Effector memory CD4-positive, alpha-beta T cell (primary cell): ENCODE measurements at regions not wholly inside any gene's neighbourhood (a gene's known extent, or its start where the extent isn't known, plus 50 kb on each side); places are given as distances from the start of the nearest gene placed in this dataset.

Experiments used
- DNase-seq, 3 donors: peaks; one replicate each; pipeline ENCODE4 v3.0.0-alpha.2; 2020
- H3K27ac ChIP-seq: 2 replicates; pipeline ENCODE4 v1.7.0; 2013; ENCODE audit warnings: mild to moderate bottlenecking, low read length, moderate library complexity; ENCODE audit not compliant: insufficient read depth, poor library complexity, severe bottlenecking
- H3K27me3 ChIP-seq: replicated peaks from 2 replicates; pipeline ENCODE4 v1.7.0; 2013; ENCODE audit warnings: mild to moderate bottlenecking, low read length; ENCODE audit not compliant: insufficient read depth, control insufficient read depth, poor library complexity, severe bottlenecking
- H3K36me3 ChIP-seq: 2 replicates; pipeline ENCODE4 v1.7.0; 2013; ENCODE audit warnings: mild to moderate bottlenecking, low read length, moderate library complexity; ENCODE audit not compliant: control insufficient read depth, insufficient read depth
- H3K4me1 ChIP-seq: 2 replicates; pipeline ENCODE4 v1.7.0; 2013; ENCODE audit warnings: low read length, mild to moderate bottlenecking; ENCODE audit not compliant: control insufficient read depth, insufficient read depth, poor library complexity, severe bottlenecking
- H3K4me3 ChIP-seq: 2 replicates; pipeline ENCODE4 v1.7.0; 2013; ENCODE audit warnings: low read length, low read depth, mild to moderate bottlenecking; ENCODE audit not compliant: insufficient read depth, poor library complexity, severe bottlenecking
- H3K9me3 ChIP-seq: 2 replicates; pipeline ENCODE4 v1.7.0; 2013; ENCODE audit warnings: mild to moderate bottlenecking, low read length, moderate library complexity; ENCODE audit not compliant: control insufficient read depth

- DNase-seq, result no peak
- Histone ChIP-seq H3K4me3 (no peak overlapping the region), H3K27ac (no peak overlapping the region), H3K27me3 (no peaks in the 10 kb centered on the region), H3K9me3 (no peaks in the 10 kb centered on the region), H3K4me1 (no peaks in the 10 kb centered on the region), H3K36me3 (no peaks in the 10 kb centered on the region)
These were observed 132.0 kb downstream of the NSG2 start for GRCh38 chr5:174177531-174177930.

DNA sequence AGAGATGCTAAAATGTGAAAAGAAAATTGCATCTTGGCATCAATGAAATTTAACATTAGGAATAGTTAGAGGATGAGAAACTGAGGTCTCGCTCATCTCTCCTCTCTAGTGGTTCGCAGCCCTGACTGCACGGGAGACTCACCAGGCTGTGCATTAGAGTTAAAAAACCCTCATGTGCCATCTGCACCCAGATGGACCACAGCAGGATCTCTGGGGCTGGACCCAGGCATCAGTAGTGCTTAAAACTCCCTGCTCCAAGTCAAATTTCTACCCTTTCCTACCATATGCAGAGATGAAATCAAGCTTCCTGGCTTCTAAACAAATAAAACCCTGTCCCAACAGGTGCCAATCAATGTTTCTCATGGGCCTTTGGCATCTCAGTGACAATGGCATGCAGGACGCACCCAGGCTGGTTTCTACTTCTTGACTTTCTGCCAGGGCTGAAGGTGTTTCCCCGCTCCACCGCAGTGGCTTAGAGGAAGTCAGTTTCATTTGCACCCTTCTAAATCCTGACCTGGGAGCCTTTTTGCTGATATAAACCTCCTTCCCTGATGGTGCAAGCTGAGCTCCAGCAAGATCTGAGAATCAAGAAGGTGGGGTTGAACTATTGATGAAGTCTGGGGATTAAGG, 132.6 kb downstream of the NSG2 start:
- Histone ChIP-seq H3K4me3 (no peak overlapping the region), H3K4me1 (no peaks in the 10 kb centered on the region), H3K27ac (no peak overlapping the region), H3K27me3 (no peaks in the 10 kb centered on the region), H3K36me3 (no peaks in the 10 kb centered on the region), H3K9me3 (no peaks in the 10 kb centered on the region)
- DNase-seq, result no peak

DNA sequence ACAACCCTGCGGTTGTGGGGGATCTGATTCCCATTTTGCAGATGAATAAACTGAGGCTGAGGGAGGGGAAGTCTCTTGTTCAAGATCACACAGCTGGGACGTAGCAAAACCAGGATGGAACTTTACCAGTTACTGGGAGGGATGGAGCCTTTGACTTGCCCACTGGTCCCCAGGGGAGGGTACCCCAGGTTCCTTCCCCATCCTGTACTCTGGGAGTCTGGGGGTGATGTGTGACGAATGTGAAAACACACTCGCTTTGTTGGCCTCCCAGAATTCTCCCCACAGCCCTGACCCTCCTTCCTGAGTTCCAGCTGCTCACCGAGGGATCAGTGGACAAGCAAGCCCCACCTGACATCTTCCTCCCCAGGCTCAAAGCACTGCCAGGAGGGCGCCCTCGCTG, 135.1 kb downstream of the NSG2 start:
- Histone ChIP-seq H3K36me3 (no peaks in the 10 kb centered on the region), H3K9me3 (no peaks in the 10 kb centered on the region), H3K27me3 (no peaks in the 10 kb centered on the region), H3K4me1 (no peaks in the 10 kb centered on the region), H3K4me3 (no peak overlapping the region), H3K27ac (no peak overlapping the region)
- no peak for DNase-seq

DNA sequence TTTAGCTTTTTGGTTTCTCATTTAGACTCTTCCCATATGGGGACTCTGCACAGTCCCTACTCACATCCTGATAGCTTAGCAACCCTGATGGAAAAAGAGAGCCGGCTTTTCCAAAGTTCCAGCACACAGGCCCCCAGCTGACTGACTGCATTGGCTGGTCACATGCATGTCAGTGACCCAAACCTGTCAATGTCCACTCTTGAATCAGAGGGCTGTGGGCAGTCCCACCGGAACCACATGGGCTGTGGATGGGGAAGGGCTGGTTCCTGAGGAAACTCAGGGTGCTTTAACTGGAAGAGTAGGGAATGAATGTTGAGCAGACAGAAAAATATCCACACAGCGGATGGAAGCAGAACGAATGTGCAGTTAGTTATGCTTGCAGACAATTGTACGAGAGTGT, 136.6 kb downstream of the NSG2 start:
- no peak for DNase-seq
- H3K27me3 ChIP-seq, result no peaks in the 10 kb centered on the region
- no peak overlapping the region for H3K27ac ChIP-seq
- H3K4me3 ChIP-seq, result no peak overlapping the region
- no peaks in the 10 kb centered on the region for H3K9me3 ChIP-seq
- H3K4me1 ChIP-seq, result no peaks in the 10 kb centered on the region
- no peaks in the 10 kb centered on the region for H3K36me3 ChIP-seq

GRCh38 chr5:174183701-174184100, 138.2 kb downstream of the NSG2 start:
- Histone ChIP-seq H3K36me3 (no peaks in the 10 kb centered on the region), H3K27me3 (no peaks in the 10 kb centered on the region)
- DNase-seq, result no peak

DNA sequence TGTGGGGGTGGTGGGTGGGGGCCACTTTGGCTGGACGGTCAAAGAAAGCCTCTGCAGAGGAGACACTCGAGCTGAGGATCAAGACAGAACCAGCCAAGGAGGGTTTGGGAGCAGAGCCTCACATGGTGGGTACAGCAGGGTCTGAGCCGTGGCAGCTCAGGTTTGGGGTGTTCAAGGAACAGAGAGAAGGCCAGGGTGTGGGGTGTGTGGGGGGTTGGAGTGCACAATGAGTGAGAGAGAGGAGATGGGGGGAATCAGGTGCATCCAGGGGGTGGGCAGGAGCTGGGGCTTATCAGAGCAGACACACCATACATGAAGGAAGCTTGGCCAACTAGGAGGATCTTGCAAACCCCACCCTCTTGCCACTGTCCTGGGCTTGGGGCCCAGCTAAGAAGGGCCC, 140.0 kb downstream of the NSG2 start:
- Histone ChIP-seq H3K4me3 (no peak overlapping the region), H3K27ac (no peak overlapping the region), H3K27me3 (no peaks in the 10 kb centered on the region), H3K36me3 (no peaks in the 10 kb centered on the region), H3K9me3 (no peaks in the 10 kb centered on the region), H3K4me1 (no peaks in the 10 kb centered on the region)
- no peak for DNase-seq

More at GRCh38 chr5:174183701-174184100, 138.2 kb downstream of the NSG2 start:
- Histone ChIP-seq H3K27ac (no peak overlapping the region), H3K9me3 (no peaks in the 10 kb centered on the region), H3K4me1 (no peaks in the 10 kb centered on the region), H3K4me3 (no peak overlapping the region)

DNA sequence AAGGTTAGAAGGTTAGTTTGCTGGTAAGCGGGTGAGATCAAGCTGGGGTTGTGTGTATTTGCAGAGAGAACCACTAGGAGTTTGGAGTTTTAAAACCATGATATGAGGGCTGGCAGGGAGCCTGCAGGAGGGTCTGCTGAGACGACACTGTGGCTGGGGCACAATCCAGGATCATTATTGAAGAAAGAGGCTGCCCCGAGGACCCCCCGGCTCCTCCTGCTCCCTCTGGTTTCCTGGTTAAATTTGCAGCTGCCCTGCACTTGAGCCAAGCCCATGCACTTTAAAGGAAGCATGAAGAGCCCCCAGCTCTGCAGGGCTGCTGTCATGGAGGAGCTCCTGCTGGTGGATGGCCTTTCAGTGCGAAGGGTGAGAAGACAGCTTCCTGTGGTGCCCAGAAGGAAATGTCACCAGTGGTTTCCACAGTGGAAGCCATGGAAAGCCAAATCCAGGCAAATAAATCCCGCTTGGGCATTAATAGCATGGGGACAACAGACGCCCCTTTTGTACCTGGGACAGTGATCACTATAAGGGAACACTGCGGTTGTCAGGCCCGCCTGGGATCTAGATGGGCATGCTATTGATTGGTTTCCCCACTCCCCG, 140.7 kb downstream of the NSG2 start:
- no peaks in the 10 kb centered on the region for H3K27me3 ChIP-seq
- DNase-seq, result no peak
- no peaks in the 10 kb centered on the region for H3K36me3 ChIP-seq
- no peaks in the 10 kb centered on the region for H3K9me3 ChIP-seq
- H3K27ac ChIP-seq, result no peak overlapping the region
- H3K4me1 ChIP-seq, result no peaks in the 10 kb centered on the region
- H3K4me3 ChIP-seq, result no peak overlapping the region

DNA sequence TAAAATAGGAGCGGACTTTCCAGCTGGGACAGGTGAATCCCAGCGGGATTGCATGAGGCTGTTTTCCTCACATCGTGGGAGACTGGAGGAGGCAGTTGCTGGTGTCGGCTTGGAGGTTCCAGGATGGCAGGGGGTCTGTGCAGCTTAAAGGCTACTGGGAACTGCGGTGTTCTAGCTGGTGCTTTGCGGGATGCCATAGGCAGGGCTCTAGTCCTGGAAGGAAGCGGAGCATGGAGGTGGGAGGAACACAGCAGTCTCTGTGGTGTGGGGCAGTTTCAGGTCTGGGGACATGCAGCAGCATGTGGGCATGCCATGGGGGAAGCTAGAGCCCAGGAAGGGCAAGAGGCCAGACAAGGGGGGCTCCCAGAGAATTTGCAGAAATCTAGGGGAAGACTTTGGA, 141.5 kb downstream of the NSG2 start:
- H3K9me3 ChIP-seq, result no peaks in the 10 kb centered on the region
- H3K36me3 ChIP-seq, result no peaks in the 10 kb centered on the region
- DNase-seq, result no peak
- no peaks in the 10 kb centered on the region for H3K4me1 ChIP-seq
- H3K27me3 ChIP-seq, result no peaks in the 10 kb centered on the region
- H3K27ac ChIP-seq, result no peak overlapping the region
- H3K4me3 ChIP-seq, result no peak overlapping the region

DNA sequence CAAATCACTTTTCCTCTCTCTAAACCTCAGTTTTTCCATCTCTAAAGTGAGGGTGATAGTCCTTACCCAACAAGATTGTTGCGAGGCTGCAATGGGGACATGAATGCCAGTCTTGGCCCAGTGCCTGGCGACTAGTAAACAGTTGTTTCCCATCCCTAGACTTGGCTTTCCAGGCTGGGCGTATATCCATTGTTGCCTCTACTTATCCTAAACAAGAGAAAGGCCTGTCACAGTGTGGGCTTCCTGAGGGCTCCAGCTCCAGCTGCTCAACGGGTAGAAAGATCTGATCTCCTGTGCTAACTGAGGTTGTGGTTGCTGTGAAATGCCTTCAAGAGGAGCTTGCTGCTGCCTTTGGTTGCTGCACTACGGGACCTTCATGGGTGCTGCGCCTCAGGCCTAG, 142.0 kb downstream of the NSG2 start:
- H3K36me3 ChIP-seq, result no peaks in the 10 kb centered on the region
- H3K27me3 ChIP-seq, result no peaks in the 10 kb centered on the region
- no peak overlapping the region for H3K4me3 ChIP-seq
- no peak overlapping the region for H3K27ac ChIP-seq
- H3K9me3 ChIP-seq, result no peaks in the 10 kb centered on the region
- no peaks in the 10 kb centered on the region for H3K4me1 ChIP-seq
- DNase-seq, result no peak

DNA sequence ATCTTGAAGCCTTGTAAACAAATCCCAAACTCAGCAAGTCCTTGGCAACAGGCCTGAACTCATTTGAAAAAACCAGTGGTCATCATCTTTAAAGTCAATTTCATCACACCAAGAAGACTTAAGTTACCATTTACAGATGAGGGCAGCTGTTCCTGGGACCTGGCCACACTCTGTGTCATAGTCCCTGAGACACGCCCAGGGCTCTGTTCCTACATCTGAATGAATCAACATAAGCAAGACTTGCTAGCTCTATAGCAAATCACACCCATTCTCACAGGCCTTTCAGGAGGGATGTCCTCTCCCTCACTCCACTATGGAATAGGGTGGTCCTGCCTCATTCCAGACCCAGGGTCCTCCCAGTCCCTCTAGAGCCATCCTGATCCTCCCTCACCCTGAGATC, 142.8 kb downstream of the NSG2 start:
- Histone ChIP-seq H3K27me3 (no peaks in the 10 kb centered on the region), H3K9me3 (no peaks in the 10 kb centered on the region), H3K36me3 (no peaks in the 10 kb centered on the region), H3K4me1 (no peaks in the 10 kb centered on the region), H3K27ac (no peak overlapping the region), H3K4me3 (no peak overlapping the region)
- DNase-seq, result no peak
